ENCODE measurements at regions not wholly inside any gene's neighbourhood (a gene's known extent, or its start where the extent isn't known, plus 50 kb on each side); places are given as distances from the start of the nearest gene placed in this dataset.
"Not testable (repeated sequence)": the region's sequence is repeated elsewhere in the genome, so short reads cannot be mapped to it uniquely, and the experiment has no call there.

DNA sequence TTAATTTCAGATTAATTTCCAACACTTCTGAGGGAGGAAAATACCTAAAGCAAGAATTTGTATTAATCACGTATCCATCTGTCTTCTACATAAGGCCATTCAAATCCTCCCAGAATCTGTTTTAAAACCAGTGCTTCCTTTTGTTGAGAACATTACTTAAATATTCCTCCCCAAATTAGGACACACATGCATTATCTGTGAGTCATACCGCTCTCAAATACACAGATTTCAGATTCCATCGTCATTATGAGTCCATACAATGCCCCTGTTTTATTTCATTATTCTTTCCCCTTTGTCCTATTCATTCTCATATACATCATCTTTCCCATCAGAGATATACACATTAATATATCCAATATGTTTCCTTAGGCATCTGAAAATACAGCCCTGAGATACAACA lies 57.3 kb upstream of the PRSS12 start:
- CTCF ChIA-PET: no interaction called here
- no peaks in the 10 kb centered on the region for H3K36me3 Mint-ChIP-seq (ENCODE audit: low read depth)
- DNase-seq (no peak), ATAC-seq (ENCODE audit: low read depth) (no peak)
- no peak overlapping the region for H3K27ac Mint-ChIP-seq
- peaks cover 2% of the 10 kb centered on the region for H3K27me3 Mint-ChIP-seq
- POLR2A ChIA-PET: no interaction called here
- H3K4me3 Mint-ChIP-seq: no peak overlapping the region
- intact Hi-C loops (cut with micrococcal nuclease): no loop called here
- no peaks in the 10 kb centered on the region for H3K4me1 Mint-ChIP-seq
- TF ChIP-seq, protein P1, sequence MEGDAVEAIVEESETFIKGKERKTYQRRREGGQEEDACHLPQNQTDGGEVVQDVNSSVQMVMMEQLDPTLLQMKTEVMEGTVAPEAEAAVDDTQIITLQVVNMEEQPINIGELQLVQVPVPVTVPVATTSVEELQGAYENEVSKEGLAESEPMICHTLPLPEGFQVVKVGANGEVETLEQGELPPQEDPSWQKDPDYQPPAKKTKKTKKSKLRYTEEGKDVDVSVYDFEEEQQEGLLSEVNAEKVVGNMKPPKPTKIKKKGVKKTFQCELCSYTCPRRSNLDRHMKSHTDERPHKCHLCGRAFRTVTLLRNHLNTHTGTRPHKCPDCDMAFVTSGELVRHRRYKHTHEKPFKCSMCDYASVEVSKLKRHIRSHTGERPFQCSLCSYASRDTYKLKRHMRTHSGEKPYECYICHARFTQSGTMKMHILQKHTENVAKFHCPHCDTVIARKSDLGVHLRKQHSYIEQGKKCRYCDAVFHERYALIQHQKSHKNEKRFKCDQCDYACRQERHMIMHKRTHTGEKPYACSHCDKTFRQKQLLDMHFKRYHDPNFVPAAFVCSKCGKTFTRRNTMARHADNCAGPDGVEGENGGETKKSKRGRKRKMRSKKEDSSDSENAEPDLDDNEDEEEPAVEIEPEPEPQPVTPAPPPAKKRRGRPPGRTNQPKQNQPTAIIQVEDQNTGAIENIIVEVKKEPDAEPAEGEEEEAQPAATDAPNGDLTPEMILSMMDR (IDR thresholded peaks at IDR 0.05): no peak
- H3K9me3 Mint-ChIP-seq: no peaks in the 10 kb centered on the region

DNA sequence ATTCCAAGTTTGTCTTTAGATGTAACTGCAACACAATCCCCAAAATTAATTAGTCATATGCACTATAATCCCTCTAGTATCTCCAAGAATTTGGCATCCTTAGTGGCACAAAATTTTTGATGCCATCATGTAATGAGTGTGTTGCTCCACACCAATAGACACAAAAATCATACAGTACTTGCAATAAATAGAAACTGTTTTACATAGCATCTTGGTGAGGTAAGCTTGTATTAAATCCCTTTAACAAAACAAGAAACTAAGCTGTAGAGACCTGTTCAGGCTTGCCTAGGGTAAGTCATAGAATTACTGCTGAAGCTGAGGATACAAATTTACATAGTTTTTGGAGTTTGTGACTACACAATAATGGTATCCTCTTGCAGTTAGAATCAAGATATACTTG lies 64.5 kb upstream of the PRSS12 start:
- CTCF ChIA-PET: no interaction called here
- H3K36me3 Mint-ChIP-seq (ENCODE audit: low read depth): no peaks in the 10 kb centered on the region
- intact Hi-C loops (cut with micrococcal nuclease): no loop called here
- no peak for DNase-seq
- TF ChIP-seq, protein P1 (IDR thresholded peaks at IDR 0.05): no peak
- ATAC-seq (ENCODE audit: low read depth): no peak
- H3K27ac Mint-ChIP-seq: no peak overlapping the region
- POLR2A ChIA-PET: no interaction called here
- H3K4me3 Mint-ChIP-seq: no peak overlapping the region
- no peaks in the 10 kb centered on the region for H3K9me3 Mint-ChIP-seq
- H3K27me3 Mint-ChIP-seq: peaks cover 2% of the 10 kb centered on the region
- no peaks in the 10 kb centered on the region for H3K4me1 Mint-ChIP-seq

DNA sequence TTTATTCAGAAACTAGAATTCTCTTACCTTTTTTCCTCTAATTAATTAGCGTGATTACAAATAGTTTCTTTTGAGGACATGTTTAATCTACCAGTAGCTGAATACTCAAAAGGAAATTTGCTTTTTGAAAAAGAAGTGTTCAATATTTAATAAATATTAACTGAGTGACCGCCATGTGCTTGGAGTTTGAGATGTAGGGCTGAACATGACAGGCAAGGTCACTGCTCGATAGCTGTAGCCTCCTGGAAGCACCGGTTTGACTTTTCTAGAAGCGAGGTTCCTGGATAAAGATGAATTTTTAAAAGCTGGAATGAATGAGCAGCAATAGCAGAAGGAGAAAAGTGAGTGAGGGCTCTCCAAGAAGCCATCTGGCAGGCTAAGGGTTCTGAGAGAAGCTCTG lies 65.0 kb upstream of the PRSS12 start:
- DNase-seq; H3K27me3 Mint-ChIP-seq; H3K4me3 Mint-ChIP-seq; H3K4me1 Mint-ChIP-seq; ATAC-seq (ENCODE audit: low read depth); CTCF ChIA-PET; H3K9me3 Mint-ChIP-seq; H3K27ac Mint-ChIP-seq; H3K36me3 Mint-ChIP-seq (ENCODE audit: low read depth); intact Hi-C loops (cut with micrococcal nuclease); POLR2A ChIA-PET: not testable (repeated sequence)

DNA sequence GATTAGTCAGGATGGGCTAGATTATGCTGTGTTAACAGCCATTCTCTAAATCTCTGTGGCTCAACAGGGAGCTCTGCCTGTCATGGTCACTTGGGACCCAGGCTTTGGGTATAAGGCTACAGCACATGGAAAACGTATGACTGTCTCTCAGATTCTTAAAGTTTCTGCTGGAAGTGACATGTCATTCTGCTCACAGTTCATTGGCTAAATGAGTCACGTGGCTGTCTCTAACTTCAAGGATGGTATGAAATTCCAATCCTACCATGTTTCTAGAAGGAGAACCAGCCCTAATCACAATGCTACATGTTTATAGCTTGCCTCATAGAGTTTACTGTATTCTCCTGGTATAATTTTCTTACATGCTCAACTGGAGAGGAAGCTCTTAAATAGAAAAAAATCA lies 65.6 kb upstream of the PRSS12 start:
- DNase-seq; ATAC-seq (ENCODE audit: low read depth); H3K27me3 Mint-ChIP-seq; CTCF ChIA-PET; POLR2A ChIA-PET; H3K27ac Mint-ChIP-seq; H3K4me3 Mint-ChIP-seq; H3K9me3 Mint-ChIP-seq; H3K36me3 Mint-ChIP-seq (ENCODE audit: low read depth); intact Hi-C loops (cut with micrococcal nuclease); H3K4me1 Mint-ChIP-seq: not testable (repeated sequence)

DNA sequence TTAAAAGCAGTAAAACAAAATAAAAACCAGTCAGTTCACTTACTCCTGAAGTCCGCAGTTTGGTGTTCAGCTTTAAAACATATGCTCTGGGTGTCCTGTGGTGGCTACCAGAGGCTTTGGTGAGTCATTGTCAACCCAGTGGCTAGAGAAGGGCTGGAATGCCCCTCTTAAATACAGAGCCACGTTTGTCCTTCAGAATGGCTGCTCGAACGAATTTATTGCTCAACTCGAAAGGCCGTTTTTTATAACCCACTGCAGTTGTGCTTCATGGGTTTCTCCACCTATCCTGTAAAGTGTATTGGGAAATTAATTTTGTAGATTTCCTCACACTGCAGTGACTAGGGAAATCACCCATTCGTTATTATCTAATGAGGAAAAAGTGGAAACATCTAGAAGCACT lies 66.8 kb upstream of the PRSS12 start:
- H3K9me3 Mint-ChIP-seq; H3K27me3 Mint-ChIP-seq; ATAC-seq (ENCODE audit: low read depth); intact Hi-C loops (cut with micrococcal nuclease); CTCF ChIA-PET; POLR2A ChIA-PET; H3K27ac Mint-ChIP-seq; H3K4me3 Mint-ChIP-seq; H3K36me3 Mint-ChIP-seq (ENCODE audit: low read depth); H3K4me1 Mint-ChIP-seq; DNase-seq: not testable (repeated sequence)

DNA sequence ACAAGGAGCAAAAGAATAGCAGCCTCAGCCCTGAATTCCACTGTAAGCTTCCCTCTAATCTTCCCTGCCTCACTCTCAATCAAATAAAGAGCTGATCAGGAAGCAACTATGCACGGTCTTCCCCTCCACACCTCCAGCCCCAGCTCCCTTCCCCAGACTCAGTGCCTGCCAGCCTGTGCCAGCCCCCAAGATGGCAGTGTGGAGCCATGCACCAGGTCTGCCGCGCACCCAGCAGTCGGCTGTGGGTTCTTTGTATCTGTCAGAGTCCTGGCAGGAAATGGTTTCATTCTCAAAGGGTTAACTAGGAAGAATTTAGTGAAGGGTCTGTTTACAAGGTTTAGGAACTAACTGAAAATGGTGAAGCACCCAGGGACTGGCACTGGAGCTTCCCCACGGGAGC lies 71.3 kb upstream of the PRSS12 start:
- POLR2A ChIA-PET; H3K27me3 Mint-ChIP-seq; H3K36me3 Mint-ChIP-seq (ENCODE audit: low read depth); intact Hi-C loops (cut with micrococcal nuclease); H3K9me3 Mint-ChIP-seq; ATAC-seq (ENCODE audit: low read depth); H3K4me3 Mint-ChIP-seq; H3K4me1 Mint-ChIP-seq; H3K27ac Mint-ChIP-seq: not testable (repeated sequence)
- peak; percentile 17 for DNase-seq
- CTCF ChIA-PET: interaction anchor here (0.6 kb wide), 1 partner anchor 261 kb away, joined by 3 read pairs; the partner anchor contains the start of gene METTL14

DNA sequence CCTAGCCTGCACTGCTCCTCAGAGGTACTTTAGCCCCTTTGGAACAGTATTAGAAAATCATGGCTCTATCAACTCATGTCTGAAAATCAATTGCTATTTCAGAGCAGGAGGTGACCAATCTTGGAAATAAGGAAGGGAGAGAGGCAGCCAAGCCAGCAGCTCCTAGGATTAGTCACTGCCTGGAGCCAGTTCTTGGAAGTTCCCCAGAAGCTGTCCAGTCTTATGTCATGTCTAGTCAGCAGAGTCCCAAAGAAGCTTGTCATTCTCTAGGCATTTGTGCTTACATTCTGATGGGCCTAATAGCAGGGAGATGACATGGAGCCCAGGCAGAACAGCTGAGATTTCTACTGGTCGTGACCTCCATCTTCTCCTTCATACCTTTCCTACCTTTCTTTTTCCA lies 76.1 kb upstream of the PRSS12 start:
- H3K27me3 Mint-ChIP-seq; ATAC-seq (ENCODE audit: low read depth); intact Hi-C loops (cut with micrococcal nuclease); CTCF ChIA-PET; H3K27ac Mint-ChIP-seq; H3K9me3 Mint-ChIP-seq; POLR2A ChIA-PET; H3K36me3 Mint-ChIP-seq (ENCODE audit: low read depth); H3K4me1 Mint-ChIP-seq; DNase-seq; H3K4me3 Mint-ChIP-seq: not testable (repeated sequence)

DNA sequence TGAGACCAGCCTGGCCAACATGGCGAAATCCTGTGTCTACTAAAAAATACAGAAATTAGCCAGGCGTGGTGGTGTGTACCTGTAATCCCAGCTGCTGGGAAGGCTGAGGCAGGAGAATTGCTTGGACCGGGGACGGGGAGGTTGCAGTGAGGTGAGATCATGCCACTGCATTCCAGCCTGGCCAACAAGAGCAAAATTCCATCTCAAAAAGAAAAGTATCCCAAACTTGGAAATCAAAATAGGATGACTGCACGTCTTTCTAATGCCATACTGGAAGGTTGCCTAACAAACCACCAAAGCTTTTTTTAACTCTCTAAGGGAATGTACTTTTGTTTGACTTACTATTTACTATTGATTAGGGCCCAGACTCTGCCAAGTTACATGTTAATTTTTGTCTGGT lies 79.6 kb upstream of the PRSS12 start:
- H3K27ac Mint-ChIP-seq; H3K4me3 Mint-ChIP-seq; H3K27me3 Mint-ChIP-seq; CTCF ChIA-PET; H3K9me3 Mint-ChIP-seq; H3K36me3 Mint-ChIP-seq (ENCODE audit: low read depth); intact Hi-C loops (cut with micrococcal nuclease); DNase-seq; H3K4me1 Mint-ChIP-seq; ATAC-seq (ENCODE audit: low read depth); POLR2A ChIA-PET: not testable (repeated sequence)

DNA sequence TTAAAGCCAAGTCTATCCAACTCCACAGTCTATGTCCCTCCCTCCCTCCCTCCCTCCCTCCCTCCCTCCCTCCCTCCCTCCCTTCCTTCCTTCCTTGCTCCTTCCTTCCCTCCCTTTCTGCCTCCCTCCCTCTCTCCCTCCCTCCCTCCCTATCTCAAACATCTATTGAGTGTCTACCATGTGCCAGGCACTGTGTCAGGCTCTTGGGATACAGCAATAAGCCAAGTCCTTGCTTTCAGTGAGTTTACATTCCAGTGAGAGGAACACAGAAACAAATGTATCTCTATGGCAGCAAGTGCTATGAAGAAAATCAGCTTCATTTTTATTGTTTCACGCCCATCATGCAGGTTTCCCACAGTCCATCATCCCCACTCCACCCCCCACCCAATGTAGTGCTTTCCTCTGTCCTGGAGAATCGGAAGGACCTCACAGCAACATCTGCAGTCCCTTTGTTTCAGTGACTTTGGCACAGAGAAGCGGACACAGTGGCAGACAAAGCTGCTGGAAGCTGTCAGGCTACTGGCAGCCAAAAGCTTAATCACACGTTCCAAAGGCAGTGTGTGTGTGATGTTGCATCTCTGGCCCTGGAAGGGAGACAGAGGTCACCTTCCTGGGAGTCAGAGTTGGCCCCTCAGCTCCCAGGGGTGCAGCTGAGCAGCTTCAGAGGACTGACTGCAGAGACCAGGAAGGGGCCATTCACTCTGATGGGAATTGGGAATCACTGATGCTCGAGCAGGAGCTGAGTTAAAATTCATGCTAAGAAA lies 81.0 kb upstream of the PRSS12 start:
- H3K27me3 Mint-ChIP-seq; DNase-seq; H3K4me3 Mint-ChIP-seq; H3K27ac Mint-ChIP-seq; CTCF ChIA-PET; H3K4me1 Mint-ChIP-seq; H3K9me3 Mint-ChIP-seq; ATAC-seq (ENCODE audit: low read depth); intact Hi-C loops (cut with micrococcal nuclease); H3K36me3 Mint-ChIP-seq (ENCODE audit: low read depth): not testable (repeated sequence)
- POLR2A ChIA-PET: interaction anchor here (0.8 kb wide), 1 partner anchor 158 kb away, joined by 6 read pairs; no protein-coding TSS in a partner anchor

DNA sequence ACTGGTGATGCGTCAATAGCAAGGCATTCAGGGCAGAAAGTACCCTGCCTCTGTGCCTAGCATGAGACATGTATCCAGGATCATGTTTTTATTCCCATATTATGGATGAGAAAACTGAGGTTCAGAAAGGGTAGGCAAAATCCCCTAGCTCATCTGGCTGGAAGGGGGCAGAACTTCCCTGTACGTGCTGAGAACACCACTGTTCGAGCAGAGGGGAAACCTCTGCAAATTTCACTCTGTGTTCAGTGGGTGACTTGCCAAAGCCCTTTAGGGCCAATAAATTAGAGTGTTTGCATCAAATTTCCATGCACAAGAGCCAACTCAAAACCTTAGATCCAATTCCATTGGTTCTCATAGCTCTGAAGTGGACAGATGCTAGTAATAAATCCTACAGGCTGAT lies 82.6 kb upstream of the PRSS12 start:
- intact Hi-C loops (cut with micrococcal nuclease); POLR2A ChIA-PET; H3K9me3 Mint-ChIP-seq; H3K27ac Mint-ChIP-seq; H3K4me1 Mint-ChIP-seq; DNase-seq; H3K27me3 Mint-ChIP-seq; CTCF ChIA-PET; H3K4me3 Mint-ChIP-seq; H3K36me3 Mint-ChIP-seq (ENCODE audit: low read depth); ATAC-seq (ENCODE audit: low read depth): not testable (repeated sequence)

All from activated B cell treated with CpG ODN at 0.5 μM for 24 hours (primary cell).